BLaER1 (cell line): ENCODE measurements at regions not wholly inside any gene's neighbourhood (a gene's known extent, or its start where the extent isn't known, plus 50 kb on each side); places are given as distances from the start of the nearest gene placed in this dataset.
A peak's percentile ranks its signal among the peaks of the same experiment; 100 is the strongest.
"Not testable (repeated sequence)": the region's sequence is repeated elsewhere in the genome, so short reads cannot be mapped to it uniquely, and the experiment has no call there.

Source experiments
- H3K27ac ChIP-seq: shearing (Covaris generic); formaldehyde crosslinking; 2 replicates; pipeline ENCODE4 v1.8.1; 2022
- H3K27me3 ChIP-seq: shearing (Covaris generic); formaldehyde crosslinking; 2 replicates; pipeline ENCODE4 v1.8.1; 2022
- H3K36me3 ChIP-seq: shearing (Covaris generic); formaldehyde crosslinking; 2 replicates; pipeline ENCODE4 v1.8.1; 2022
- H3K4me1 ChIP-seq: shearing (Covaris generic); formaldehyde crosslinking; 2 replicates; pipeline ENCODE4 v1.8.1; 2022
- H3K4me2 ChIP-seq: shearing (Covaris generic); formaldehyde crosslinking; 2 replicates; pipeline ENCODE4 v1.8.1; 2022
- H3K4me3 ChIP-seq: shearing (Covaris generic); formaldehyde crosslinking; 2 replicates; pipeline ENCODE4 v1.8.1; 2022
- H3K9ac ChIP-seq: shearing (Covaris generic); formaldehyde crosslinking; 2 replicates; pipeline ENCODE4 v1.8.1; 2022
- H3K9me3 ChIP-seq: shearing (Covaris generic); formaldehyde crosslinking; 2 replicates; pipeline ENCODE4 v1.8.1; 2022
- H4K20me1 ChIP-seq: shearing (Covaris generic); formaldehyde crosslinking; 2 replicates; pipeline ENCODE4 v1.8.1; 2022
- Cebpa-rat ChIP-seq: shearing (Covaris generic); IDR thresholded peaks from 2 replicates; pipeline ENCODE4 v1.8.1; 2022

- no peaks in the 10 kb centered on the region for H4K20me1 ChIP-seq
- peaks cover 49% of the 10 kb centered on the region for H3K4me1 ChIP-seq
- H3K4me2 ChIP-seq: peak overlapping the region; percentile 97
- H3K9me3 ChIP-seq: no peaks in the 10 kb centered on the region
- no peak overlapping the region for H3K4me3 ChIP-seq
- no peak overlapping the region for H3K27ac ChIP-seq
- H3K36me3 ChIP-seq: no peaks in the 10 kb centered on the region
- TF ChIP-seq Cebpa-rat: no peak
- H3K9ac ChIP-seq: no peak overlapping the region
- H3K27me3 ChIP-seq: no peaks in the 10 kb centered on the region
Measured at GRCh38 chr5:1654786-1655495, 131.2 kb upstream of the LPCAT1 start.

DNA sequence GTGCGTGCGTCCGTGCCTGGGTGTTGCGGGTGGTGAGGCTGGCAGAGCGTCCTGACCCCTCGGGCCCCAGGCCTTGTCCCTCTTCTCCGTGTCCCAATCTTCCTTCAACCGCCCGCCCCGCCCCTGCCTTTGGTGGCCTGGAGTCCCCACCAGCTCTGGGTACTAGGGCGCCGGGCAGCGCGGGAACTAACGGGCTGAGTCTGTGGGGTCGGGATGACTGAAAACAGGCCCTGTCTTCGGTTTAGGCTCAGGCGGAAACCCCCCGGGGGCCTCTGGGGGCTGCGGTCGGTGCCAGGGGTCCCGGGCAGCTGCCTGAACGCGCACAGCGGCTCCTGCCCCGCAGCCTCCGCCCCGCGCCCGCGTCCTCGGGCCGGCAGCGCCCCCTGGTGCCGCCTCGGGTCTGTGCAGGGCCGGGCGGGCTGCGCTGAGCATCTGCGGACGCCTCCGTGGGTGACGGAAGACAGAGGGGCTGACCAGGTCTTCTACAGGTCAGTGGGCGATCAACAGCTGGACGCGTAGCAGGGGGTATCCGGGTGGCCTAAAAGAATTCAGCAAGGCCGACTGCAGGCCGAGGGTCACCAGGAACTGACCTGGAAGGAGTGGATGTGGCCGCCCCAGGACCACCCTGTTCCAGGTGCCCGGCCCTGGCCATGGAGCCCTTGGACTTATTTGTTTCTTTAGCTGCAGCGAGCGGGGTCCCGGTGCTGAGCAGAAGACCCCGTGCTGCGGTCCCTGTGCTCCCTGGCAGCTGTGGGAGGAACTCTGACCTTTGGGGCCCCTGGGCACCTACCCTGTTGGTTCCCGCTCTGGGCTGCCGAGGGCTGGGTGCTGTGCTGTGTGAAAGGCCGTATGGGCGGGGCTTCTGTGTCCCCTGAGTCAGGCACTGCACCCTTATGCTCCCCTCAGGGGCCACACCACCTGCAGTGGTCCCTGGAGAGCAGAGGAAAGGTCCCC lies 130.2 kb upstream of the LPCAT1 start:
- H3K9me3 ChIP-seq, H3K9ac ChIP-seq, H4K20me1 ChIP-seq, H3K36me3 ChIP-seq, H3K27me3 ChIP-seq: not testable (repeated sequence)
- H3K4me1 ChIP-seq: peaks cover 59% of the 10 kb centered on the region
- peak overlapping the region; percentile 58 for H3K4me3 ChIP-seq
- H3K27ac ChIP-seq: peak overlapping the region; percentile 5; the same call in 1 of the 2 replicates
- H3K4me2 ChIP-seq: peak overlapping the region; percentile 97

DNA sequence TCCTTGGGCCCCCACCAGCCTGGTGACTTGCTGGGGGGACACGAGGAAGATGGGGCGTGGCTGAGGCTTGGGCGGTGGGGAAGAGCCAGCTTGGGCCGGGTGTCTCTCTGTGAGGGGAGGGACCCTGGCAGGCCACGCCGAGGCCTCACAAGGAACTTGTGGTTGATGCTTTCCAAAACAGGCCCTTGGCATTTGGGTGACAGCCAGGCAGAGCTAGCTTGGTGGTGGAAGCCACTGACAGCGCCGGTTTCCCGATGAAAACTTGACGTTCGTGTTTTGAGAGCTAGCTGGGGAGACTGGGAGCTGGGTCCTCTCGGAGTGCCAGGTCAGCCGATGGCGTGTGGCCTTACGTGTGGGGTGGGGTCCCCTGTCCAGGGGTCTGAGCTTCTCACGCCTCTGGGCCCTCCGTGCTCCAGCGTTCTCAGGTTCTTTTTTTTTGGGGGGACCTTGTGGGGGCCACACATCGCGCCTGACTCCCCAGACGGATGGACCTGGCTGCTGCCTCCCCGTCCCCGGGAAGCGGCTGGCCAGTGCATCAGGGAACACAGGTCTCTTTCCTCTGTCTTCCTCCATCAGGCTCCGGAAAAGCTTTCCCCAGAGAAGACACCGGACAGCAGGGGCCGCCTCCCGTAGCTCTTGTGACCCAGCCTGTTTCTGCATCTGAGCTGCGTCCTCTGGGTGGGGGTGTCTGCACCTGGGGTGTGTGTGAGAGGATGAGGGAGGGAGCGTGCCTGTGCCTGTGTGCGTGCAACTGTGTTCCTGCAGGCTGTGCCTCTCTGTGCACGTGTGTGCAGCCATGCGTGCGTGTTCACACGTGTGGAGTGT lies 129.3 kb upstream of the LPCAT1 start:
- H3K4me3 ChIP-seq: peak overlapping the region; percentile 58
- H3K9me3 ChIP-seq: no peaks in the 10 kb centered on the region
- H3K9ac ChIP-seq: peak overlapping the region; percentile 61
- H4K20me1 ChIP-seq: no peaks in the 10 kb centered on the region
- no peak for TF ChIP-seq Cebpa-rat
- peak overlapping the region; percentile 78 for H3K27ac ChIP-seq
- H3K27me3 ChIP-seq: no peaks in the 10 kb centered on the region
- peaks cover 63% of the 10 kb centered on the region for H3K4me1 ChIP-seq
- peak overlapping the region; percentile 97 for H3K4me2 ChIP-seq
- H3K36me3 ChIP-seq: no peaks in the 10 kb centered on the region

DNA sequence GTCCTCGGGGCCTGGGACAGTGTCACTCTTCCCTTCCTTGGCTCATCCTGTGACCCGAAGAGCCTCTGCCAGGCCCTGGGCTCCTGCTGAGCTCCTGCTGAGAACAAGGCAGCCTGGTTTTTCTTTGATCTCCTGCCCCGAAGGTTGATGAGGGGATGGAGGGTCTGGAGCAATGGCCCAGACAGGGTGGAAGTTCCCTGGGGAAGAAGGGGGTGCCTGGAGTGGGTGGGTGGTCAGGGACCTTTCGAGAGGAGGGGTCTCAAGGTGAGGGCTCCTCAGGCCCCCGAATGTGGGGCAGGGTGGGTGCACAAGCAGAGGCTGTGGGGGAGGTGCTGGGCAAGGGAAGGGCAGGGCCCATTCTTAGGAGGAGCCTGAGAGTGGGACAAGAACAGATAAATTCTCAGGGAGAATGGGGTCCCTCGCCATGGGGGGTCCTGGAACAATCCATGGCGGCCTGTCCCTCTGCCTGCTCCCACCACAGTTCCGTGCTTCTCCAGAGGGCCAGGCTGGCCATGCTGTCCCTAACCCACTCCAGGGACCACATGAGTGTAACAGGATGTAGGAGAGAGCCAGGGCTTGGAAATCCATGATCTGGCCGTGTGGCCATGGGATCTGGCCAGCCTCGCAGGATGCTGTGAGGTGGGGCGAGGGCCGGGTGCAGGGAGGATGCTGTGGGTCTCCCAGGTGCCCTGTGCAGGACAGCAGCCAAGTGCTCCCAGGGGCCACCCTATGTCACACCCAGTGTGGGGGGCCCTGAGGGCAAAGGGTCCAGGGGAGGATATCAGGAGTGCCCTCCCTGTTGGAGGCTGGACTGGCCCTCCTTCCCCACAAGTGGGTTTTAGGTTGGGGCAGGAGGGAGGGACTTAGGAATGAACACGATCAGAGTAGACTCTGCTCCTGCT lies 128.5 kb upstream of the LPCAT1 start:
- Histone ChIP-seq H4K20me1 (no peaks in the 10 kb centered on the region), H3K4me3 (peak overlapping the region; percentile 58), H3K27me3 (no peaks in the 10 kb centered on the region), H3K9me3 (no peaks in the 10 kb centered on the region), H3K27ac (peak overlapping the region; percentile 78), H3K4me1 (peaks cover 63% of the 10 kb centered on the region), H3K9ac (peak overlapping the region; percentile 61), H3K36me3 (no peaks in the 10 kb centered on the region), H3K4me2 (peak overlapping the region; percentile 97)
- TF ChIP-seq Cebpa-rat: no peak

GRCh38 chr5:1651250-1651649 lies 127.5 kb upstream of the LPCAT1 start:
- peaks cover 63% of the 10 kb centered on the region for H3K4me1 ChIP-seq
- H3K27ac ChIP-seq: no peak overlapping the region
- no peak overlapping the region for H3K9ac ChIP-seq
- H3K4me2 ChIP-seq: peak overlapping the region; percentile 74
- H3K4me3 ChIP-seq: no peak overlapping the region
- H3K36me3 ChIP-seq: no peaks in the 10 kb centered on the region
- no peaks in the 10 kb centered on the region for H3K27me3 ChIP-seq
- no peak for TF ChIP-seq Cebpa-rat
- no peaks in the 10 kb centered on the region for H4K20me1 ChIP-seq
- no peaks in the 10 kb centered on the region for H3K9me3 ChIP-seq

DNA sequence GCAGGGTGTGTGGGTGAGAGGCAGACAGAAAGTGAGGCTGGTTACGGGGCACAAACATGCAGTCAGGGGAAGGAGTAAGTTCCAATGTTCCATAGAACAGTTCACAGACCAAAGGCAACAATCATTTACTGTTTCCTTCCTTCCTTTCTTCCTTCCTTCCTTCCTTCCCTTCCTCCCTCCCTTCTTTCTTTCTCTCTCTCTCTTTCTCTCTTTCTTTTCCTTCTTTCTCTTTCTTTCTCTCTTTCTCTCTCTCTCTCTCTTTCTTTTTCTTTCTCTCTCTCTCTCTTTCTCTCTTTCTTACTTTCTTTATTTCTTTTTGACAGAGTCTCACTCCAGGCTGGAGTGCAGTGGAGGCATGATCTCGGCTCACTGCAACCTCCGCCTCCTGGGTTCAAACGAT lies 125.8 kb upstream of the LPCAT1 start:
- Histone ChIP-seq H4K20me1 (no peaks in the 10 kb centered on the region), H3K36me3 (no peaks in the 10 kb centered on the region), H3K27ac (no peak overlapping the region), H3K4me3 (no peak overlapping the region), H3K27me3 (peaks cover 9% of the 10 kb centered on the region), H3K4me1 (peaks cover 57% of the 10 kb centered on the region), H3K4me2 (peak overlapping the region; percentile 74), H3K9me3 (no peaks in the 10 kb centered on the region), H3K9ac (no peak overlapping the region)
- TF ChIP-seq Cebpa-rat: no peak

GRCh38 chr5:1648806-1649205 lies 125.0 kb upstream of the LPCAT1 start:
- Histone ChIP-seq H3K9ac (no peak overlapping the region), H3K36me3 (no peaks in the 10 kb centered on the region), H3K9me3 (no peaks in the 10 kb centered on the region), H3K4me2 (peak overlapping the region; percentile 74; the same call in 1 of the 2 replicates), H4K20me1 (peaks cover 7% of the 10 kb centered on the region; the same call in 1 of the 2 replicates), H3K4me1 (peaks cover 50% of the 10 kb centered on the region), H3K27ac (no peak overlapping the region), H3K27me3 (peaks cover 17% of the 10 kb centered on the region), H3K4me3 (no peak overlapping the region)
- no peak for TF ChIP-seq Cebpa-rat

GRCh38 chr5:1647580-1647979 lies 123.8 kb upstream of the LPCAT1 start:
- no peaks in the 10 kb centered on the region for H3K9me3 ChIP-seq
- no peak overlapping the region for H3K9ac ChIP-seq
- no peaks in the 10 kb centered on the region for H3K36me3 ChIP-seq
- no peak overlapping the region for H3K27ac ChIP-seq
- H3K4me3 ChIP-seq: no peak overlapping the region
- no peak for TF ChIP-seq Cebpa-rat
- H3K27me3 ChIP-seq: peaks cover 29% of the 10 kb centered on the region
- H4K20me1 ChIP-seq: peaks cover 10% of the 10 kb centered on the region; the same call in 1 of the 2 replicates
- no peak overlapping the region for H3K4me2 ChIP-seq
- peaks cover 40% of the 10 kb centered on the region for H3K4me1 ChIP-seq
